Fibroblast of skin of right quadriceps (primary cell): ENCODE measurements at regions not wholly inside any gene's neighbourhood (a gene's known extent, or its start where the extent isn't known, plus 50 kb on each side); places are given as distances from the start of the nearest gene placed in this dataset.
"Not testable (repeated sequence)": the region's sequence is repeated elsewhere in the genome, so short reads cannot be mapped to it uniquely, and the experiment has no call there.

ENCODE experiments used
- DNase-seq: peaks from one replicate; pipeline ENCODE4 v3.0.0-alpha.2; 2013

DNA sequence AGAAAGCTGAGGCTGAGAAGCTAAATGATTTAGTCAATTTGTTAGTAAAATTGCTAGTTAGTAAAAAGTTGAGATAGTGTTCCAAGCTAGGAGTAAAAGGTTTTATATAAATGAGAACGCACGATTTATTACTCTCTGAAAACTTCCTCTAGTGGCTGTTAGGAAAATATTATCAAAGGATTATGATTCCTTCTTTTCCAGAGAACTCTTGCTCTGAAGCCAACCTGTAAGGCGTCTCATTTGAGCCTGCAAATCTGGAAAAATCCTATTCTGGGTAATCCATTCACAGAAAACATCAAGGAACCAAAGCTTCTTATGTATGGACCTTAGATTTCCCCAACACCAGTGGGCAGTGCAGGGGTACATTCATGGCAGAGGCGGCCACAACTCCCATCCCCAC is 252.7 kb downstream of the SOD2 start:
- DNase-seq: no peak

DNA sequence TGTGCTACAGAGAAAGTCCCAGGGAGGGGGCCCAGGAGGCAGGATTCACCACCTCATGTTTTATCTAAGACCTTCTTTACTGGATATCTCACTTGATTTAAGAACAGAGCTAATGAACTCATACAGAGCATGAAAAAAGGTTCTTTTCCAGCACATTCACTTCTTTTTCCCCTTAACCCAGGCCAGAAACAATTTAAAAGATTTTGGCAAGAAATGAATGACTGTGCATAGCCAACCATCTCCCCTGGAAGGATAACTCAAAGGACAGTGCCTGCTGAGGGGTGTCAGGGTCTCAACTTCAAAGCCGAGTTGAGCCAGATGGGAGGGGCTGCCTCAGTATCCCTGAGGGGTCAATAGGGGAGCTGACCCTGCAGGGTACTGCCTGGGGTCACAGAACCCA is 253.4 kb downstream of the SOD2 start:
- no peak for DNase-seq

DNA sequence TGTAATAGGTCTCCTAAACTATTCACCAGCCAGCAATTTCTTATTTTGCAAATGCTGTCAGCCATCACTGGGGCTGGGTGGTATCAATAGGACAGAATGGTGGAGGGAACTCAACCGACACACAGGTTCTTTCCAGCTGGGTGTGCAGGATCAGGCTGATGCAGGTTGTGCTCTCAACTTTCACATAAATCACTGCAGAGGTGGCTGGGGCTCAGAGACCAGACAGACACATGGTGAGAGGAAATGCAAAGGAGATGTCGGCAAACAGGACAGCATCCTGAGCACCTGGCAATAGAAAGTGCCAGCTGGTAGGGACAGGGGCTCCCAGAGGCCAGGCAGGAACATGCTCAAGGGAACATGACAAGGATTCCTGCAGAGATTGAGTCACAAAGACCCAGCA is 254.9 kb downstream of the SOD2 start:
- DNase-seq: no peak

DNA sequence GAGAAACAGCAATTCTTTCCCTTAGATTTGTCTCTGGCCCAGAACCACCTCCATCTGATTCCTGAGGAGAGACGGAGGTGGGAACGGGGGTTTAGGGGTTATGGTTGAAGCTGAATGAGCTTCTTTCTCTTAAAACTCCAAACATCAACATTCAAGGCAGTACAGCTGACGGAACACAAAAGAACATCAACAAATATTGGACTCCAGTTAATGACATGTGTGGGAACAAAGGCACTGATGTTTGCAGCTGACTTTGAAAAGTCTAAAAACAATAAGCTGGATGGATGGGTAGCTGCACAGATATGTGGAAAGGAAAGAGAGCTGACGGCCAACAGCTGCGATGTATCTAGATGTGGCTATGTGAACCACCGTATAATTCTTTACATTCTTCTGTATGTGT is 256.5 kb downstream of the SOD2 start:
- no peak for DNase-seq

DNA sequence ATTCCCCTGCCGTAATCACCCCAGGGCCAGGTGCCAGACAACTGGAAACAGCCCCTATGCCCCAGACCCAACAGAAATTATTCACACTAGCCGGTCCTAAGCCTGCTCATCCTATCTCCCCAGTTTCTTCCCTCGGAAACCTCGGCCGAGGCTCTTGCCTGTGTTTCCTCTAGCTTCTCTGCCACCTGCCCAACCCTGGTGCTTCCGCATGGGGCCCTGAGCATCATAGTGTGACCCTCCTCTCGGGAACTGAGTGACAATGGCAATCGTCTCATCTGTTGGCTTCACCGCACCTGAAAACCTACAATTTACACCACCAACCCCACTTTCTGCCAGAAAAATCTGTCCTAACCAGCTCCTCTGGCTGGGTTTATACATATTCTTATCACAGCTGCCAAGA is 257.3 kb downstream of the SOD2 start:
- DNase-seq: no peak

DNA sequence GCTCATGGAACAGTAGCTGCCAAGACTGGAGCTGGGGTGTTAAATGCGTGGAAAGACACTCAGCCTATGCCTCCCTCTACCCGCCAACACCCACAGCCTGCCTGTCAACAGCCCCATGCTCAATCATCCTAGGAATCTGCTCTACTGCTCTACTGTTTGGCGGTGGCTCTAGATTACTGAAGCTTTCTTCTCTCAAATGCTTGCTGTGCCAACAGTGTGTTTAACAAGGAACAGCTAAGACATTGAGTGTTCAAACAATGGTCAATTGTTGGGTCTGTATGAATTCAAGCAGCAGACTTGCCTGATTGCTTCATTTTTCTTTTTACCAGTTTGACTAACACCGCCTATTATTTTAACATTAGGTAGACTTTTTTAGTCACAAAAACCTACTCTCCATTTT is 258.6 kb downstream of the SOD2 start:
- no peak for DNase-seq

DNA sequence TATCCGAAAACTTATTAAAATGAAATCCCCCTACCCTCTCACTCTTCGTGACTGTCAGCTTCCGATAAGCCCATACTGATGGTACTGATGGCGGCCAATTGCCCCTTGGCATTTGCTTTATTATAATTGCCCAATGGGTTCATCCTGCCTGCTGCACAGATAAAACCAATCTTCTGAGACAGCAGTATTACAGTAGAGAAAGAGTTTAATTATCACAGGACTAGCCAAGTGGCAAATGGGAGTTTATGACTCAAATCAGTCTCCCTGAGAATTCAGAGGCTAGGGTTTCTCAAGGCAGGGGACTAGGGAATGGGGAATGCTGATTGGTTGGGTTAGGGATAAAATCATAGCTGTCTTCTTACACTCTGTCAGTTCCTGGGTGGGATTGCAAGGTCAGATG is 259.5 kb downstream of the SOD2 start:
- no peak for DNase-seq

DNA sequence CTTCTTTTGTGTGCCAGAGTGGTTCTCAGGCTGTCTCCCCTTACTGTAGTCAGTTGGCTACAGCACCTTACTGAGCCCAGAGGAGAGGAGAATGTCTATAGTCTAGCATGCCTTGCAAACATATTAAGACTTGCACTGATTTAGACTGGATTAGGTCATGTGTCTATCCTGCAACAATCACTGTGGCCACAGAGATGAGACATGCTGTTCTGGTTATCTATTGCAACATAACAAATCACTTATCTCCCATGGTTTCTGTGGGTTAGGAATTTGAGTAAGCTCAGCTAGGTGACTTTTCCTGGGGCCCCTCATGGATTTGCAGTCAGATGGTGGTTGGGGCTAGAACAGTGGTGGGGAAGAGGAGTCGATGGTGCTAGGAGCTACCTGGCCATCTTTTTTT is 261.3 kb downstream of the SOD2 start:
- DNase-seq: no peak

DNA sequence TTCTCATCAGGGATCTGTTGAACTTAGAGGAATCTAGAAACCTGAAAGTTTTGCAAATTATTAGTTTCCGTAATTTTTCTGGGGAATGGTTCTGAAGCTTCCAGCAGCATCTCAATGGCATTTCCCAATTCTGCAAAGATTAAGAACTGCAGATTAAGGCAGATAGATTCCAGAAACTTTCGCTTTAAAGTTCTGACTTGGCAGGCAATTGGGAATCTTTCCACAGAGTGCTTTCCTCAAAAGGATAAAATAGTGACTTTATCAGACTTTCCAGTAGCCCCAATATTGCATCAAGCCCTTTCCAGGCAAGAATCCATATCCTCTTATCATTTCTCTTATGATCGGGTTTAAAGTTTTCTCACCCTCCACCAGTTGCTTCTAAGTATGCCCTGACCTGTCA is 261.1 kb downstream of the FNDC1 start:
- DNase-seq: no peak

DNA sequence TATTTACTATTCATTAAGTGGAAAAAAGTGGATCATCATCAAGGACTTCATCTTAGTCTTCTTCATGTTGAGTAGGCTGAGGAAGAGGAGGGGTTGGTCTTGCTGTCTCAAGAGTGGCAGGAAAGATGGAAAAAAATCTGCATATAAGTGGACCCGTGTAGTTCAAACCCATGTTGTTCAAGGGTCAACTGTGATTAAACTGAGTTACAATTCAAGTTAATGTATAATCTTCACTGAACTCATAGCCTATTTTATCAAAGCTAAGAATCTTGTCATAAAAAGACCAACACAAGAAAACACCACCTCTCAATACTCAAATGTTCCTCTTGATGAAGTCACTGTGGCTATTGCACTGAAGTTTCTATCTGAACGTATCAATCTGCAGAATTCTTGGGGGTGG is 260.2 kb downstream of the FNDC1 start:
- no peak for DNase-seq

DNA sequence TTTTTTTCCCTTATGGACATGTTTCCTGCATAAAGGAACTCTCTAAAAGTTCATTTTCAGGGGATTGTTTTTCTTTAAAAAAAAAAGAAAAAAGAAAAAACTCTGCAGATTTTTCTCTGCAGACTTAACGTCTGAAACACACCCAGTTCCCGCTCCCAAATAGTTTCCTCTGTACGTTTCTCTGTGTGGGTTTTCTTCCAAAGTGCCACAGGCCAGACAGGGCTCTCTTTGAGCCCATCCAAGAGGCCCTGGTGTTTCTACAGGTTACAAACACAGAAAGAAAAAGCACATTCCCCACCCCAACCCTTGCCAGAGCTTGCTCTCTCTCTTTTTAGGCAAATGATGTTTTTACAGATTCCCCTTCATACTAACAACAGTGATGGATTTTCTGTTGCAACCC is 258.6 kb downstream of the FNDC1 start:
- DNase-seq: no peak

DNA sequence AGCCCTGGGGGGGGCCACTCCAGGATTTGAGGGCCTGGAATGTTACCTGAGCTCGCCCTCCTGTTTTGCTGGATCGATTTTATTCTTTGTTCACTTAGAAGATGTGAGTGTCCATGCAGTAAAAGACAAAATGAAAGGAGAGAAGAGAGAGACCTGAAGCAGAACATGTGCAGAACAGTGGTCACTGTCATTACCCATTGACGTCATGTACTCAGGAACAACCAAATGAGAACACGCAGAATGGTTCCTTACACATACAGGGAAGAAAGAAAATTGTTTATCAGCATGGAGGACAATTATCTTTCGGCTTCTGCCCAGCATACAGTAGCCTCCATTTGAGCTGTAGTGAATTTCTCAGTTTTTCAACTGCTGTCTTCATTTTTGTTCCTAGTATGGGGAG is 258.1 kb downstream of the FNDC1 start:
- no peak for DNase-seq

DNA sequence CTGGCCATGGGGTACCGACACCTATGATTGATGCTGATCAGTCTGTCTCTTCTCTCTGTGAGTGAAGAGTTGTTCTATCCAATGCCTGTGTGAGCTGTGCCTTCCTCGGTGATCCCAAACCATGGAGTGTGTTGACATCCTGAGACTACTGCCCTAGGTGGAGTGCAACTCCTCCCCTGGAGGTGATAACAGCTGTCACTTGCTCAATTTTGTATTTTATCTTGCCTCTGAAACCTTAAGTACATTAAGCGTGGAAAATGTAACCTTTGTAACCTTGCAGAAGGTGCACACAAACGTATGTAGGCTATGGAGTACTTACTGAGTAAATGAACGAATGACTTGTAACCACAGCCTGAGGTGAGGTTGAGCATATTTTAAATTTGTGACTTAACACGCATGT is 256.2 kb downstream of the FNDC1 start:
- no peak for DNase-seq

DNA sequence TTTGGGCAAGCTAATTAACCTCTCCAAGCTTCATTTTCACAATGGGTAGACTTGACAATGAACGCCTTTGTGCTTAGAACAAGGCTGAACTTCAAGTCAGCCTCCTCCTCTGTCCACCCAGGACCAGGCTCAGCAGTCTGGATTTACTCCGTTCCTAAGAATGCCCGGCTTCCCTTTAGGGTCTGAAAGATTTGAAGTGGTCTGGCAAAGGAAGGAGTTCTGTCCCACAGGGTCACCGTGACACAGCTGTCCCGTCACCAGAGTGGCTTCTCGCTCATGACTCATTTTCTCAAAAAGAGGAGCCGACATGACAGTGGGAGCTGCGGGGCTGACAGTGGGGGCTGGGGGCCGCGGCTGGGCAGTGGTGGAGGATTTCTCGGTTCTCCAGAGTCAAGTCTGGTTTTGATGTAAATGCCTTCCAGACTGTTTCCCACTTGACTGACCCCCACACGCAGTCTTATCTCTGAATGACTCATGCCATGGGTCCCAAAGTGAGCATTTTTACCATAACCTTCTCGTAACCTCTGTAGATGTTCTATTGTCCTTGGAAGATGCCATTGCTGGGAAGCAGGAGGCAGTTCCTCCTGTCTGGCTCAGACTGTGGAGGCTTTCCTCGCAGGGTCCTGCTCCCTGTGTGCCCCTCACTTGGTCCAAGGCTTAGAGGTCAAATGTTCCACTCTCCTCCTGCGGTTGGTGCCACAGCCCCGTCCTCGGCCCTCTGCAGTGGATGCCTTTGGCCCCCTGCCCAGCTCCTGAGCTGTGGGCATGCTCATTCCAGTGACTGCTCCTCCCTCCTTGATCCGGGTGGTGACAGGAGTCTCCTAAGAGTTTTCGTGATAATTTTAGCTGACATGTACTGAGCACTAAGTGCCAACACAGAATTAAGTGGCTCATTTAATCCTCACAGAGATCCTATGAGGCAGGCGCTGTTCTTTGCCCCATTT is 253.1 kb downstream of the FNDC1 start:
- DNase-seq: peak; percentile 15

DNA sequence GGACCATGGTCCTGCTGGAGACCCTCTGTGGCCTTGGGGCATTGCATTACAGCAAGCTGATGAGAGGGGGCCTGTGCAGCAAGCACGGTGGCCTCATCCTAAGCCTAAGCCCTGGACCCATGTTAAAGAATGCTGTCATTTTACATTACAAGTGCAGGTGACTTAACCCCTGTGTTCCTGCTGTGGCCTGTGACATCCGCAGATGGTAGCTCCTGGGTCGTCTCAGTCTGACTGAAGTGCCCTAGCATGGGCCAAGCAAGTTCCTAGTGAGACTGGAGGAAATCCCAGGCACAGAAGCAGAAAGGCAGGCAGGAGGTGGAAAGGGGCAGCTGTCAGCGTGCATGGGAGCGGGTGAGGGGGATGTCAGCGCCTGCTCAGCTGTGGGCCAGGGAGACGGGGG is 252.4 kb downstream of the FNDC1 start:
- DNase-seq: no peak

DNA sequence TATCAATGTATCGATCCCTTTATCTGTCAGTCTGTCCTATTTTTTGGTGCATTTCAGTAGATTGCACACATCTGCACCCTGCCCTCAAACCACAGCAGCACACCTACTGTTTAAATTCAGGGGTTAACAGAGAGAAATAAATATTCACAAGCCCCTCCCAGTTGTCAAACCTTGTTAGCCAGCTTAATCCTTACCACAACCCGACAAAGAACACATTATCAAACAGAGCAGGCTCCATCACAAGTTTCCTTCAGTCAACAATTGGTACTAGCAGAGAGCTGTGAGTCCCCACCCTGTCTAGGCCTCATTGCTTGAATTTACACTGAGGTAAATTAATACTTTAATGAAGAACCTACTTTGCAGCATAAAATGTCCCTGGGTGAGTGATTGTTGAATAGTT is 249.8 kb downstream of the FNDC1 start:
- no peak for DNase-seq

DNA sequence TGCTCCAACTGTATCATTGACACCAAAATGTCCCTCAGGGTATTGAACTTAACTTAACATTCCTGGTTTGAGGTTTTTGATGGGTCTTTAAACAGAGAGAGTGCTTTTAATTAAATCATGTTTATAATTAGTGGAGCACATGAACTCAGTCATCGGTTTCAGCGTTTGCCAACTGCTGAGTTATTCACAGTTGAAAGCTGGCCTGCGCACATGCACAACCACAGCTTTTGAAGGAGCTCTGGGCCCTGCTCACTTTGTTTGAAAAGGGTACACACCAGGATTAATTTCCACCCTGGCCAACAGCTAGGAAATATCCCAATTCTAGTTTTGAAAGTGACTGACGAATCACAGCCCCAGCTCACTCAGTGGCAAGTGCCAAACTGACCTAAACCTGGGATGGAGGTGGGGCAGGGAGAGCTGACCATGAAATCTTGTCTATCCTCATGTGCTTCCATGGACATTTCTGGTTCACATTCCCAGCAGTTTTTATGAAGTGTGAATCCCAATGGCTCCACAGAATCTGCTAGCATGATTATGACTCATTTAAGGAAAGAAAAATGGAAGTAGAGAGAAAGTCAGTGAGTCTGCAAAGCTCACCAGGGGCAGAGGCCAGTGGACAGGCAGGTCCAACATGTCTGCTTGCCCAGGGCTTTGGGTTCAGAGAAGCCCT is 247.8 kb downstream of the FNDC1 start:
- peak; percentile 10 for DNase-seq

DNA sequence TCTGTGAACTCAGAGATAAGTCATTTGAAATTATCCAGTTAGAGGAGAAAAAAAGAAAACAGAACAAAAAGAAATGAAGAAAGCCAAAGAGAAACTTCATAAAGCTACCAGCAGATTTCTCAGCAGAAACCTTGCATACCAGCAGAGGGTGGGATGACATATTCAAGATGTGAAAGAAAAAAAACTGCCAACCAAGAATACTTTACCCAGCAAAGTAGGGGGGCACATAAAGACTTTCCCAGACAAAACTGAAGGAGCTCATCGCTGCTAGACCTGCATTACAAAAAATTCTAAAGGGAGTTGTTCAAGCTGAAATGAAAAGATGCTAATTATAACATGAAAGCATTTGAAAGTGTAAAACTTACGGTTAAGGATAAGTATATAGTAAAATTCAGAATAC is 246.3 kb downstream of the FNDC1 start:
- DNase-seq: no peak

DNA sequence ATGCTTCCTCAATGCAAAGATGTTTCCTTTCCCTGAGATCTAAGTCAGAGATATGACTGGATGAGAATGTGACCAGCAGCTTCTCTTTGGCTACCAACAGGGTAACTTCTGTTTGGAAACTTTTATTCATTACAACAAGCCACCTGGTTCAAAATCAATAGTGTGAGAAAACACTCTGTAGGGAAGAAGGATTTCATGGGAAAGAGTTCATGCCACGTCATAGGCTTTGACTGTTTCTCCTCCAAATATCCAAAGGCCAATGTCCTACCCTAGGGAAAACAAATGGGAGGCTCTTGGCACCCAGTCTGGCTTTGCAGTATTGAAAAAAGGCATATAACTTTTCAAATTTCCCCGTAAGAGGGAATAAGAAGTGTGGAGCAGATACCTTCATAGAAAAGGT is 245.5 kb downstream of the FNDC1 start:
- DNase-seq: no peak

DNA sequence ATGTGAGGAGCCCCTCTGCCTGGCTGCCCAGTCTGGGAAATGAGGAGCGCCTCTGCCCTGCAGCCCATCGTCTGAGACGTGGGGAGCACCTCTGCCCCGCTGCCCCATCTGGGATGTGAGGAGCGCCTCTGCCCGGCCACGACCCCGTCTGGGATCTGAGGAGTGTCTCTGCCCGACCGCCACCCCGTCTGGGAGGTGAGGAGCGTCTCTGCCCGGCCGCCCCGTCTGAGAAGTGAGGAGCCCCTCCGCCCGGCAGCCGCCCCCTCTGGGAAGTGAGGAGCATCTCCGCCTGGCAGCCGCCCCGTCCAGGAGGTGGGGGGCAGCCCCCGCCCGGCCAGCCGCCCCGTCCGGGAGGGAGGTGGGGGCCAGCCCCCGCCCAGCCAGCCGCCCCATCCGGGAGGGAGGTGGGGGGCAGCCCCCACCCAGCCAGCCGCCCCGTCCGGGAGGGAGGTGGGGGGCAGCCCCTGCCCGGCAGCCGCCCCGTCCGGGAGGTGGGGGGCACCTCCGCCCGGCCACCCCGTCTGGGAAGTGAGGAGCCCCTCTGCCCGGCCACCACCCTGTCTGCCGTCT is 238.1 kb downstream of the FNDC1 start:
- not testable (repeated sequence) for DNase-seq

DNA sequence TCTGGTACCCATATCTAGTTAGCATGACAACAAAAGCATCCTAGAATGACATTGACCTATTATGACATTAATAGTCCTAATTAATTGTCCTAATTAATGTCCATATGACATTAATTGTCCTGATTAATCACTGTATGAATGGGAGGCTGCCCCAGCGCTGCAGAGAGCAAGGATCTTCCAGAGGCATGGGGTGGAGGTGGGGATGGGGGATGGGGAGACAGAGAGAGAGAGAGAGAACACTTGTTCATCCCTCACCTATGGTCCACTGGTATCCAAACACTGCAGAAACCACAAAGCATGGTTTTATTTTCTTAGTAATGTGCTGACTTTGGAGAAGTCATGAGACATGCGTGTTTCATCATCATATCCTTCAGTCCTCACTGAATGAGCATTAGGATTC is 235.1 kb downstream of the FNDC1 start:
- no peak for DNase-seq

DNA sequence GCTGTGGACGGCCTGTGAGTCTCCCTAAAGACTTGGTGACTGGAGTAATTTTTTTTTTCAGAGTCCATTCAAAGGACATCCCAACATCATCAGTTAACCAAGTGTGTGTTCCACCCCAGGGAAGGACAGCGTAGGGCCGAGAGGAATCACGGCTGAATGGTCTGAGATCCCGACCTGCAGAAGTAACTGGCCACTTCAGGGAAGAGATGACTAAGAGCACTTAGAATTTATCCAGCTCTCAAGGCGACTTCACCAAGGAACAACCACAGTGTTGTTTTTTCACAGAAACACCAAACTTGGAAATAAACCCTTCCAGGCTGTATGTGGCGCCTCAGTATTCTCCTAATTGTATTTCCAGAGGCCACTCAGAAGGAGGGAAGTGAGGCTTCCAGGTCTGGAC is 231.6 kb downstream of the FNDC1 start:
- DNase-seq: no peak

DNA sequence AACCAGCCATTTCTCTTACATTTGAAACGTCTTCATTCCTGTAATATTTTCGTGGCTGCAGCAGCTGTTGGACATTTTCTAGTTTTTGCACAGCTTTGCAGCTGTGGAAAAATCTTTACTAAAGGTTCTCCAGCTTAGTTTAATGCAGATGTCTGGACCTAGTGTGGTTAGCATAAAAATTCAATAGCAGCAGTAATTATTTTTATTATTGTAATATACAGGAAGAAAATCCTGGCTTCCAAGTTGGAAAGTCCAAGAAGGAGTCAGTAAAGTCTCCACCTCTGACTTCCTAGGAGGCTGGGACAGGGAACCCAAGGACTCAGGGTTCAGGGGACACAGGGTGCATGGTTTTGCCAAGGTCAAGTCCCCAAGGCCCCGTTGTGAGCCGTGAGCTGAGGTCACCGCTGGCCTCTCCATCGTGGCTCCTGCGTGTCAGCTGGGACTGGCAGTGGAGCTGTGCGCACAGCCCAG is 230.6 kb downstream of the FNDC1 start:
- DNase-seq: no peak

DNA sequence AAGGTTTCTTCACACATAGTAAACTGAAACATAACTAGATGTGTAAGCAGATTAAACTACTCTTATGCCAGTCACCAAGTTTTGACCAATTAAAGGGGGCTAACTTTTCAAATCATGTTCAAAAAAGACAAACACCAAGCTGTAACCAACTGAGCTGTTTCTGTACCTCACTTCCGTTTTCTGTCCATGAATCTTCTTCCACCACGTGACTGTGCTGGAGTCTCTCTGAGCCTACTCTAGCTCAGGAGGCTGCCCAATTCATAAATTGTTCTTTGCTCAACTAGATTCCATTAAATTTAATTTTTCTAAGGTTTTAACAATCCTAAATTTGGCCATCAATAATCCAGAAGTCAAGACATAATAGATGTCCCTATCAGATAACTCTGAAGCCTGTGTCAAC is 229.4 kb downstream of the FNDC1 start:
- DNase-seq: no peak
